ENCODE measurements at regions not wholly inside any gene's neighbourhood (a gene's known extent, or its start where the extent isn't known, plus 50 kb on each side); places are given as distances from the start of the nearest gene placed in this dataset.

DNA sequence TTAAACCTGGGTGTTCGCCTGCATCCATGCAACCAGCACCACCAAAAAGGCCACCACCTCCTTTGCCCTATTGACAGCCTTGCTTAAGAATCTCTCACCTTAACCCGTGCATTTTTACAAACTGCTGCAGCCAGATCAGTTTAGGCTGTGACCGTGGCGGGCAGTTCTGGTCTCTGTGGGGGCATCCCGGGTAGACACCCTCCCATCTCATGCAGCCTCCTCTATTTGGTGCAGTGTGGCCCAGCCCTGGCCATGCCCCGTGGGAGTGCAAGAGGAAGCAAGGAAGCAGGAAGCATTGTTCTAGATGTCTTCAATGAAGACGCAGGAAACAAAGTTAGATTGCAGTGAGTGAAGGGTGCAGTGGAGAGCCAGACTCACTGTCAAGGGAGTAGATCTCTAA is 108.8 kb upstream of the MVB12B start:
- TF ChIP-seq, protein P1, sequence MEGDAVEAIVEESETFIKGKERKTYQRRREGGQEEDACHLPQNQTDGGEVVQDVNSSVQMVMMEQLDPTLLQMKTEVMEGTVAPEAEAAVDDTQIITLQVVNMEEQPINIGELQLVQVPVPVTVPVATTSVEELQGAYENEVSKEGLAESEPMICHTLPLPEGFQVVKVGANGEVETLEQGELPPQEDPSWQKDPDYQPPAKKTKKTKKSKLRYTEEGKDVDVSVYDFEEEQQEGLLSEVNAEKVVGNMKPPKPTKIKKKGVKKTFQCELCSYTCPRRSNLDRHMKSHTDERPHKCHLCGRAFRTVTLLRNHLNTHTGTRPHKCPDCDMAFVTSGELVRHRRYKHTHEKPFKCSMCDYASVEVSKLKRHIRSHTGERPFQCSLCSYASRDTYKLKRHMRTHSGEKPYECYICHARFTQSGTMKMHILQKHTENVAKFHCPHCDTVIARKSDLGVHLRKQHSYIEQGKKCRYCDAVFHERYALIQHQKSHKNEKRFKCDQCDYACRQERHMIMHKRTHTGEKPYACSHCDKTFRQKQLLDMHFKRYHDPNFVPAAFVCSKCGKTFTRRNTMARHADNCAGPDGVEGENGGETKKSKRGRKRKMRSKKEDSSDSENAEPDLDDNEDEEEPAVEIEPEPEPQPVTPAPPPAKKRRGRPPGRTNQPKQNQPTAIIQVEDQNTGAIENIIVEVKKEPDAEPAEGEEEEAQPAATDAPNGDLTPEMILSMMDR (IDR thresholded peaks at IDR 0.05), result no peak
- no peak for TF ChIP-seq EZH2 (IDR thresholded peaks at IDR 0.05; ENCODE audit: borderline replicate concordance, insufficient read depth, low read depth, low read length, poor library complexity, severe bottlenecking)
